Muscle of arm (tissue), 1 donor: ENCODE measurements at regions not wholly inside any gene's neighbourhood (a gene's known extent, or its start where the extent isn't known, plus 50 kb on each side); places are given as distances from the start of the nearest gene placed in this dataset.
"Not testable (repeated sequence)": the region's sequence is repeated elsewhere in the genome, so short reads cannot be mapped to it uniquely, and the experiment has no call there.

Source experiments
- DNase-seq: peaks from one replicate; pipeline ENCODE4 v3.0.0-alpha.2; 2013

DNA sequence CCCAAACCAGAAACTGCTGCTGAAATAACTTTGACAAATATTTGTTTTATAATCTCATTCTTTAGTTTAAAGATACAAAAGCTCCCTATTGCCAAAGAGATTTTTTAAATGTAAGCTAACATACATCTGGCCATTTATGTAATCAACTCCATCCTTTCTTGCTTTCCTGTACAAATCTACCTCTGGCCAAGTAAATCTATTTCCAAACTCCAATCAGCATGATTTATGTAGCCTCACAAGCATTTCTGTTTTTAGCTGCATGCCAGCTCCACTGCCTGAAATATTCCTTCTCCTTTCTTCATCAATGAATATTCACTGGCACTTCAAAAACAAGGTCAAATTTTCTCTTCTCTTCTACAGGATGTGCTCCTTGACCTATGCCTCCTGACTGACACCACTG lies 80.0 kb downstream of the SHOX2 start:
- DNase-seq: peak; percentile 59

DNA sequence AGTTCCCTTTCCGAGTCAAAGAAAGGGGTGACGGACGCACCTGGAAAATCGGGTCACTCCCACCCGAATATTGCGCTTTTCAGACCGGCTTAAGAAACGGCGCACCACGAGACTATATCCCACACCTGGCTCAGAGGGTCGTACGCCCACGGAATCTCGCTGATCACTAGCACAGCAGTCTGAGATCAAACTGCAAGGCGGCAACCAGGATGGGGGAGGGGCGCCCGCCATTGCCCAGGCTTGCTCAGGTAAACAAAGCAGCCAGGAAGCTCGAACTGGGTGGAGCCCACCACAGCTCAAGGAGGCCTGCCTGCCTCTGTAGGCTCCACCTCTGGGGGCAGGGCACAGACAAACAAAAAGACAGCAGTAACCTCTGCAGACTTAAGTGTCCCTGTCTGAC lies 86.3 kb downstream of the SHOX2 start:
- DNase-seq: not testable (repeated sequence)

GRCh38 chr3:158018462-158018861 lies 87.8 kb downstream of the SHOX2 start:
- no peak for DNase-seq

DNA sequence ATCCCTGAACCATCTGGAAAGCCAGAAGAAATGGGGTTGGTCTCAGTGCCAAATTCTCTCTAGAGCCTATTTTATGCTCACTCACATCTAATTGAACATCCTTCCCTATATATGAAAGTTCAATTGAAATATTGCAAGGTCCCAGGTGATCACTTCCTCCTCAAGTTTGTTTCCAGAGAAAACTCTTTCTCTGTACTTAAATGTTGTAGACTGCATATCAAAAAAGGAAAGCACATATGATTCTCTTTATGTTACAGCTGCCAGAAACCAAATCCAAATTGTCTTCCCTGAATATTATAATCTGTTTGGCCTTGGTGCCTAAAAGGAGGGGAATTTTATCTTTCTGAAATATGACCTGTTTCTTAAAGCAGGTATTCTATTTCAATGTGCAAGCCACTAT lies 93.3 kb downstream of the SHOX2 start:
- no peak for DNase-seq

DNA sequence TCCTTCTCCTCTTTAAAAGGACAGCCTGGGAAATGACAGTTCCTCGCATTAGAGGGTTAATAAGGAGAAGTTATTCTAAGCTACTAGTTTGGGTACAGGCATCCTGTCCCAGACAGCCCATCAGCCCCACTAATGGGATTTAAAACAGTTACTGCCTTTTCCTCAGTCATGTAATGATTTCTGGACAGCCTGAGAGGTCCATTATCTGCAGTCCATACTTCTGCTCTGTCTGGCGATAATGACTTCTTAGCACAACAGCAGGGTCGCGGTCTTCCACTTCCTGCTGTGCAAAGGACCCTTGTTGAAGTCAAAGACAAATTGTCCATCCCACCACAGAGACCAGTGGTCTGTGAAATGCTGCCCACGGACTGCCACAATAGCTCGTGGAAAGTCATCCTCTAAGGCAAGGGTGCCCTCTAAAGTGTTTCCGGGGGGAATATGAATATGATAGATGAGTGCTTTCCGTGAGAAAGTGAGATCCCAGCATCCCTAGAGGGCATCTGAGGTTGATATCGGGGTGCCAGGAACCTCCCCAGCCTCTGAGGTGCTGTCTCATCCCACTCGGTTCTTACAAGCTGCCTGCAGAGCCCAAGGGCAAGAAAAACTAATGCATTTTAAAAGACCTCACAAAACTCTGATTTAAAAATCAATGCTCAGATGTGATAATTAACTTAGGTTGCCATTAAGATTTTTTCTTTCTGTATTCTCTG lies 100.7 kb downstream of the SHOX2 start:
- DNase-seq: no peak

GRCh38 chr3:157999246-157999645 lies 107.0 kb downstream of the SHOX2 start:
- no peak for DNase-seq

DNA sequence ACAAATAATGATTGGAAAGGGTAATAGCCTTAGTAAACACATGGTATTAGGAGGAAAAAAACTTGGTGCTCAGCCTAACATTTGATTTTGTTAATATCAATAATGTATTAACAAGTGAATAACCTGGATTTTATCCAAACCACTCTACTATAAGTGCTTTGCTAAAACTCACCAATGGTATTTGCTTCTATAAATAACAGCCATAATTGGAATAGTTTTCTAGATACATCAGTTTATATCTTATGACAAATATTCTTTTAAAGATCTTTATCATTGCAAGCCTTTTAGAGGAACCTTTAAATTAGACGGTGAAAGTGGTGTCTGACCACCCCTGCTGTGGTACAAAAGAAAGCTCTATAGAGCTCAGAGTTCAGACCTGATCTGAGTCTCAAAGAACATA lies 123.9 kb downstream of the SHOX2 start:
- DNase-seq: no peak

DNA sequence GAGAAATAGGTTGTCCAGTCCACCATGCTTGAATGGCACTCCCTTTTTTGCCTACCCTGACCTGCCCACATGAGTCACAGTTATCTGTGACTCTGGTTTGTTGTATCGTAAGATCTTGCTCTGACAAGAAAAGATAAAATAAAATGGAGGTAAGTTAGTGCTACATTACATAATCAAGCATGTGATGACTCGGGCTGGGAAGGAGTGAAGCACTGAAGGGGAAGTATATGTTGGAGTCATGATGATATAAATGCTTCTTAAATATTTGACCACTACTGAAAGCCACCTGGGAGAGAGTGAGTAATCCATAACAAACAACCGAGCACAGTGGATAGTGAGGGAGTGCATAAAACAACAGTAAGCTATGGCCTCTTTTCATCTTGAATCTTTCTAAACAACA lies 124.4 kb downstream of the SHOX2 start:
- no peak for DNase-seq

DNA sequence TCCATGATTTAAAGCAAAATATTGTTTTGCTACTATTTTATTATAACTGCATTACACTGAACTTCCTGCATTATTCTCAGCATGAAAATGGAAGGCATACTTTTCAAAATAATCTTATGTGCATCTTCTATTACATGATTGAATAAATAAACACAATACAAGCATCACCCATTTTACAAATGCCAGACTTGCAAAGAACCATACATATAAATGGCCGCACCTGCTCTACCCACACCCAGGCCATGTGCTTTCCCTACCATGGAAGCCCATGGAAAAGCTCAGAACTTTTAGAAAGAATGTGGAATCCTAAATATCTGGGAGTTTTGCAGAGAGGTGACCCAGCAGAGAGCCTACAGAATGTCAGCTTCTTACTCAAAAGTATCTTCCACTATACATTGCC lies 127.2 kb downstream of the SHOX2 start:
- DNase-seq: no peak

- no peak for DNase-seq
Observed at GRCh38 chr3:157961665-157962064, 144.6 kb downstream of the SHOX2 start.

- no peak for DNase-seq
Observed at GRCh38 chr3:157958457-157958856, 147.8 kb downstream of the SHOX2 start.

GRCh38 chr3:157956850-157957249 lies 149.4 kb downstream of the SHOX2 start:
- no peak for DNase-seq

DNA sequence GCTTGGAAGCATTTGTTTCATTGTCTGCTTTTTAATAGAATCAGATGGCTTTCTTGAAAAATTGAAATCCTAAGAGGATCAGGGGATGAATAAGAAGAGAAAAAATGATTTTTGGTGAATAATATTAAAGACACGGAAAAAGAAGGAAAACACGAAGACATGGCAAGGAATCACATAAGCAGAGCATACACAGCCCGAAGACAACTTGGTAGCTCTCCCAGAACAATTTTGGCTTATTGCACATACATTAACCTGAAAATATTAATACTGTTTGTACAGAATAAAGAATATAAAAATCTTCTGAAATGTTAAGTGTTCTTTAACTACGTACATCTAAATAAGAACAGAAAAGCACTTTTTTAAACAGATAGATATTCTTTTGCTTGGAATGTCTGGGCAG lies 150.0 kb downstream of the SHOX2 start:
- peak; percentile 34 for DNase-seq

DNA sequence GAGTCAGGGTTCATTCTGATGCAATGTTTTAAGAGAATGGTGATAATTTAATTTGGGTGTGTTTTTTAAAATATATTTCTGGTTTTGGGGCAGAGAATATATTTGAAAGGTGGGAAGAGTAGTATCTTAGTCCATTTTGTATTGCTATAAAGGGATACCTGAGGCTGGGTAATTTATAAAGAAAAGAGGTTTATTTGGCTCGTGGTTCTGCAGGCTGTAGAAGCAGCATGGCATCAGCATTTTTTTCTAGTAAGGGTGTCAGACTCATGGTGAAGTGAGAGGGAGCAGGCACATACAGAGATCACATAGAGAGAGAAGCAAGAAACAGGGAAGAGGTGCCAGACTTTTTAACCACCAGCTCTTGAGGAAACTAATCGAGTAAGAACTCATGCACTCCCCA lies 152.7 kb downstream of the SHOX2 start:
- DNase-seq: no peak

- no peak for DNase-seq
Observed at GRCh38 chr3:157948605-157949383, 157.4 kb downstream of the SHOX2 start.

DNA sequence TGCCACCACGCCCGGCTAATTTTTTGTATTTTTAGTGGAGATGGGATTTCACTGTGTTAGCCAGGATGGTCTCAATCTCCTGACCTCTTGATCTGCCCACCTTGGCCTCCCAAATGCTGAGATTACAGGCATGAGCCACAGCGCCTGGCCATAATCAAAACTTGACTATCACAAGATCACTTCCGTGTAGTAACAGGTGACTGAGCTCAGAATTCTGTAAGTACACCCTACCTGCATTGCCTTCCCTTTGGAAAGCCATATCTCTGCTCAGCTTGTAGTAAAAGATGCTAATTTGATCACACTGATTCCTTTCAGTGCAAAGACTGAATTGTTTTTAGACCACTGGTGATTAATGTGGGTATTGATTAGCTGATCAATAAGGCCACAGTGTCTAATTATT lies 167.1 kb downstream of the SHOX2 start:
- DNase-seq: no peak

DNA sequence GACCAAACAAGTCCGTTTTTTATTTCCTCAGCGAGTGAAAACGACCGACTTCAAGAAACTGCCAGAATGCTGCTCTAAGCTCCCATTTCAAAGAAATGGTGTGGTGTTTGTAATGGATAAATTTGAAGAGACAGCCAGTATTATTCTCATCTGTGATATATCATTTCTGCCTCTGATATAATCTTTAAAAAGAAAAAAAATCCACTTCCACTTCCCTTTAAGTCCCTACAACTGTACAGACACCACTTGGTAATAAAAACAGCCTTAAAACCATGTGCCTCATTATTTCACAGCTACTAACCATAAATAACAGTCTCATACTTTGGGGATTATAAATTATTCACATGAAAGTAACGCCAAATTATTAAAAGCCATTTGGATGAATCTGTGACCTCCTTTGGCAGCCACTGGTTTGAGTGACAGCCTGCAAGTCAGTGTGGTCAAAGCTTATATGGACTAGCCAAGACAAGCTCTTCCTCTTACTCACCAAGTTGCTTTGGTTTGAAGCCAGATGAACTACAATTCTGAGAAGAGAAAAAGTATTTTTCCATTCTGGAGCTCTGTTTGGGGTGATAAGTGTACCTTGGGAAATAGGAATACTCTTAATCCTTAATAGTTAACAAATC lies 168.0 kb downstream of the SHOX2 start:
- DNase-seq: peak; percentile 65

DNA sequence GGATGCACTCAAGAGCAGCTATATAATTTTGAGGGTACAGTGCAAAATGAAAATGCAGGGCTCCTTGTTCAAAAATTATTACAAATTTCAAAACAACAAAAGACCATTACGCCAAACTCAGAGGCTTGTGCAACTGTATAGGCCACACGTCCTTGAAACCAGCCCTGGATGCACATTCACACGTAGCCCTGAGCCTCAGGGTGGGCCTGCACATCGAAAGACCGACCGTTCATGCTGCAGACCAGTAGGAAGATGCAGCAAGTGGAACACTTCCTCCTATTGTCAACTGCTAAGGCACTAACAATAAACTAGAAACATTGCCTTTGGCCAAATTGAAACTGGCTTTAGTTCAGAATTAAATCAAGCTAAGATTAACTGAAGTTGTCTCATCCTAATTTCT lies 174.7 kb downstream of the SHOX2 start:
- no peak for DNase-seq

DNA sequence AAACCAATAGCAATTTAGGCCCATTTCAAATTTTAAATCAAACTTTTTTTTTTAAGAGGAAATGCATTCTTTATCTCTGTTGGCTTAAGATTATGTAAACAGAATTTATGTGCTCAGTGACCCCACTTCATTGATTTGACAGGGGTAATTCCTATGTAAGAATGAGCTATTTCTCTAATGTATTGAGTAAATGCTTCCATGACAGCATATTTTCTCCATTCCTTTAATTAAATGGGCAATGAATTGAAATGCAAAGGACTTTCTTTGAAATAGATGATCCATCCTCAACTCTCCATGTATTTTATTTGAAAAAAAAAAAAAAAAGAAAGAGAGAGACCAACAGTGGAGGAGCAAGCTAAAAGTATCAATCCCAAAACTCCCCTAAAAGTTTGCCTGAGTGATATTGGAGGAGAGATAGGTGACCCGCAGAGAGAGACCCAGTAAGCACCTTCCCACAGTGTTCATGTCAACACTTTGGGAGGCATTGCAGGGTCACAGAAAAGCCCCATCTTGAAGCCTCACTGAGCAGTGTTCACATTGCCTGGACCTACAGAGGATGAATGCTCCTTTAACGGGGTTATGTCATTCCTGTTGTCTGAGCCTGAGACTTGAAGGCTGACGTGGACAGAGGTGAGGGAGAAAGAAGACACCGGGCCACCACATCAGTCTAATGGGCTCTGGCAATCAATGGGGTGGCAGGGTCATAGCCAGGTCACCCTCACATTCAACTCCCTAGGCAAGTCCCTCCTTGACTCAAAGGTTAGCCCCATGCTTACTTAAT lies 176.0 kb downstream of the SHOX2 start:
- DNase-seq: no peak

- no peak for DNase-seq
Observed at GRCh38 chr3:157926822-157927221, 179.4 kb downstream of the SHOX2 start.

GRCh38 chr3:157922614-157923013 lies 183.6 kb downstream of the SHOX2 start:
- DNase-seq: no peak

GRCh38 chr3:157921811-157922210 lies 184.4 kb downstream of the SHOX2 start:
- no peak for DNase-seq
